GM12864 (cell line): ENCODE measurements at regions not wholly inside any gene's neighbourhood (a gene's known extent, or its start where the extent isn't known, plus 50 kb on each side); places are given as distances from the start of the nearest gene placed in this dataset.

Source experiments
- DNase-seq: peaks from one replicate; pipeline ENCODE4 v3.0.0-alpha.2; 2011; ENCODE audit warnings: low read depth
- H3K4me3 ChIP-seq: 2 replicates; pipeline ENCODE4 v1.5.1; 2011; ENCODE audit warnings: mild to moderate bottlenecking, low read depth, low read length, control low read depth
- TF ChIP-seq, protein P1 (sequence below): IDR thresholded peaks from 2 replicates; pipeline ENCODE4 v1.5.1; 2011; ENCODE audit warnings: low read depth, mild to moderate bottlenecking, moderate library complexity, low read length, control low read depth, inconsistent platforms; ENCODE audit errors: missing control alignments

DNA sequence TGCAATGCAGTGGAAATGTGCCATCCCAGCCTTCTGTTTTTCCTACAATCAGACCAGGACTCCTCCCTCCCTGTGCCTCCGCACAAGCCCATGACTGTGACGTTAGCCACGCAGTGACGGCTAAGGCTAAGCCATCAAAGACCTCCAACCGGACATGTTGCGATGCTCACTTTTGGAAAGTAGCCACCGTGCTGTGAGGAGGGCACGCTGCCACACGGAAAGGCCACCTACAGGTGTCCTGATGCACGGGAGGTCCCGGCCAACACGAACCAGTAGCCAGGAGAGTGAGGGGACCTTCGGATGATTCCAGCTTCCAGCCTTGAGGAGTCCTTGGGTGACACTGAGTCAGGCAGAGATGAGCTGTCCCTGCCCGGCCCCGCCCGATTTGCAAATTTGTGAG, 53.9 kb downstream of the FOXL1 start:
- no peak for DNase-seq
- TF ChIP-seq, protein P1, sequence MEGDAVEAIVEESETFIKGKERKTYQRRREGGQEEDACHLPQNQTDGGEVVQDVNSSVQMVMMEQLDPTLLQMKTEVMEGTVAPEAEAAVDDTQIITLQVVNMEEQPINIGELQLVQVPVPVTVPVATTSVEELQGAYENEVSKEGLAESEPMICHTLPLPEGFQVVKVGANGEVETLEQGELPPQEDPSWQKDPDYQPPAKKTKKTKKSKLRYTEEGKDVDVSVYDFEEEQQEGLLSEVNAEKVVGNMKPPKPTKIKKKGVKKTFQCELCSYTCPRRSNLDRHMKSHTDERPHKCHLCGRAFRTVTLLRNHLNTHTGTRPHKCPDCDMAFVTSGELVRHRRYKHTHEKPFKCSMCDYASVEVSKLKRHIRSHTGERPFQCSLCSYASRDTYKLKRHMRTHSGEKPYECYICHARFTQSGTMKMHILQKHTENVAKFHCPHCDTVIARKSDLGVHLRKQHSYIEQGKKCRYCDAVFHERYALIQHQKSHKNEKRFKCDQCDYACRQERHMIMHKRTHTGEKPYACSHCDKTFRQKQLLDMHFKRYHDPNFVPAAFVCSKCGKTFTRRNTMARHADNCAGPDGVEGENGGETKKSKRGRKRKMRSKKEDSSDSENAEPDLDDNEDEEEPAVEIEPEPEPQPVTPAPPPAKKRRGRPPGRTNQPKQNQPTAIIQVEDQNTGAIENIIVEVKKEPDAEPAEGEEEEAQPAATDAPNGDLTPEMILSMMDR = no peak

DNA sequence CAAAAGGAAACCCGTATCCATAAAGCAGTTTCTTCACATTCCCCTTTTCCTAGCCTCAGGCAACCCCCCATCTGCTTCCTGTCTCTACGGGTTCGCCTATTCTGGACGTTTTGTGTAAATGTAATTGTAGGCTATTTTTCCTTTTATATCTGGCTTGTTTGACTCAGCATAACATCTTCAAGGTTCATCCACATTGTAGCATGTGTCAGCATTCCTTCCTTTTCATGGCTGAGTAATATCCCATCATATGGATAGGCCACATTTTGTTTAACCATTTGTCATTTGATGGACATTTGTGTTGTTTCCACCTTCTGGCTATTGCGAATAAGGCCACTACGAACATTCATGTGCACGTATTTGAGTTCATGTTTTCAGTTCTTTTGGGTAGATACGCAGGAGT, 54.6 kb downstream of the FOXL1 start:
- TF ChIP-seq, protein P1 = no peak

More for the DNA sequence above, 53.9 kb downstream of the FOXL1 start:
- no peak overlapping the region for H3K4me3 ChIP-seq

DNA sequence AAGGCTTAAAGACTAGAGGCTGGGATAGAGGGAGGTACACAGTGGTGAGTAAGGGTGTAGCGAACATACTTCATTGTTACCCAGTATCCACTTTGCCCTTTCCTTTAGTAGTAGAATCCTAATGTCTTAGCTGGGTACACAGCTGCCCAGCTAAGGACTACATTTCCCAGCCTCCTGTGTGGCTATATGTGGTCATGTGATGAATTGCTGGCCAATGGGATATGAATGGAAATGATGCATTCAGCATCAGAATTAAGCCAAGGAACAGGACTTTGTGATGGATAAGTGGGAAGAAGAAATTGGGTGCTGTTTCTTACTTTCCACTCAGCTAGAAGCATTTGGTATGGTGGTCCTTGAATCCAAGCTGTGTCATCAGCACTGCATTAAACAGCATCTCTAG, 55.9 kb downstream of the FOXL1 start:
- DNase-seq = no peak
- H3K4me3 ChIP-seq = no peak overlapping the region
- TF ChIP-seq, protein P1 = no peak

More for the DNA sequence above, 54.6 kb downstream of the FOXL1 start:
- H3K4me3 ChIP-seq = no peak overlapping the region
- DNase-seq = no peak

DNA sequence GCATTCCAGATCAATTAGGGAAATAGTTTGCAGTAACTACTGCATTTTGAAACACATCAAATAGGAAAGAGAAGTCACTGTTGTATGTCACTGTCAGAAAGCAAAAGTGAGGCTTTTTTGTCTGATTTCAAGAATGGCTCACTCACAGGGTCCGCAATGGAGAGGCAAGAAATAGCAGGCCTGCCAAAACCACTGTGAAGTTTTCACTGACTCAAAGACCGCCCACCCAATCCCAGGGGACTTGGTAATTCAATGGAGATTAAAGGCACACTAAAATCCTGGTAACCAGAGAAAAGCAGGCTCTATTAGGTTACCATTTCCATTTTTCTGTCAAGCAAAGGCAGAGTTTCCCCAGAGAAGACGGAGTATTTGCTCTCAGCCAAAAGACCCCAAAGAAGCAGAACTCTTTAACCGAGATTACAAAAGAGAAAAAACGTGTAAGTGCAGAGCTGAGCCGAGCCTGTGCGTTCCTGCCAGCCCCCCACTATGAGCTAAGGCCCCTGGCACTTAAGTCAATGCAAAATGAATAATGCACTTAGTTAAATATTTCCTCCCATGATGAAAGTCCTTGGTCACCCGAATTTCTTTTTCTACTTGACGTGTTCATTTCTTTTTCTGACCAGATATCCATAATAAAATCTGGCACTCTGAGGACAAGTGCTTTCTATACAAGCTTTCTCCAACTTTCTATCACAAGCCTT, 57.0 kb downstream of the FOXL1 start:
- no peak overlapping the region for H3K4me3 ChIP-seq
- TF ChIP-seq, protein P1 = no peak
- no peak for DNase-seq

DNA sequence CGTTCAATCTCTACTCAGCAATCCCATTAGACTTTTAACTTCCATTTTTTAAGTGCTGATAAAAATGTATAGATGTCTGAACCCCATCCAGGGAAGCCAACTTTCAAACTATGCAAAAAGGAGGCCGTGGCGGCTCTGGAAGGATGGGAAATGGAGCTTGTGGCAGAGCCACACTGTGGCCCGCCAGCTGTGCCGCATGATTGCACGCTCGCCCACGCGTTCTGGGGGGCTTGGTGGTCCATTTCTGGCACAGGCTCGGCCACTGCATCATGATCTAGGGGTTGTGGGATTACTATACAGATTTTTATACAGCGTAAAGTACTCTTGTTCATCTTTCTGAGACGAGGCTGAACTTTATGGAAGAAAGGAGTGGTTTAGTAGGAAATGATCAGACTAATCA, 57.6 kb downstream of the FOXL1 start:
- DNase-seq = no peak
- TF ChIP-seq, protein P1 = no peak
- no peak overlapping the region for H3K4me3 ChIP-seq

DNA sequence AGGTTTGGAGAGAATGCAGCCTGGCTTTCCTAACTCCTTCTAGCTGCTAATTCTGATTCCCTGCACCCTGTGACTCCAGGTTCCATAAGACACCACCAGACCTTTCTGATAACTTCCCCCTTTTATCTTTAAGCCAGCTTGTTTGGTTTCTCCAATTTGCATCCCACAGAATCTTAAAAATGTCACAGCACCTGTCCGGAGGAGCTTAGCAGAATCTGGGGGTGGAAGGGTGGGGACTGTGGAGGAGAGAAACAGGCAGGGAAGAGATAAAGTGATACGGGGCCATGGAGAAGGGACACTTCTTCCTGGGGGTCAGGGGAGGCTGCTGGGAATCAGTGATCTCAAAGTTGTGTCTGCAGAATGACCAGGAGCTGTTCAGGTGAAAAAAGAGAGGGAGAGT, 59.4 kb downstream of the FOXL1 start:
- TF ChIP-seq, protein P1 = no peak
- H3K4me3 ChIP-seq = no peak overlapping the region
- no peak for DNase-seq

DNA sequence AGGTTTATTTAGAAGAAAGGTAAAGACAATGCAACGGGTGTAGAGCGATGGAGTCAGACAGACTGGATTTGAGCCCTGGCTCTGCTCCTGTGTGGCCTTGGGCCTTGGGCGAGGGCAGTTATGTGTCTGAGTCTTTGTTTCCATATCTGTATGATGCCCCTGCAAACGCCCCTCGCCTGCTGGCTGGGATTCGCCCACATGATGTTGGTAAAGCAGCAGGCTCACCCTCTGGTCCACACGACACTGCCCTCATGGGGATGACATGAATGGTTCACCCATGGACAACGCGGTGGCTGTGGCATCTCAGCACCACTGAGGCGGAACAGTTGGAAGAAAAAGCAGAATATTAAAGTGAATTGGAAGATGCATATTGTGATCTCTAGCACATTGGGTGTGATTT, 60.3 kb downstream of the FOXL1 start:
- TF ChIP-seq, protein P1 = no peak

More for the DNA sequence above, 60.3 kb downstream of the FOXL1 start:
- no peak for DNase-seq
- no peak overlapping the region for H3K4me3 ChIP-seq
